ENCODE measurements at regions not wholly inside any gene's neighbourhood (a gene's known extent, or its start where the extent isn't known, plus 50 kb on each side); places are given as distances from the start of the nearest gene placed in this dataset.
A peak's percentile ranks its signal among the peaks of the same experiment; 100 is the strongest.

DNA sequence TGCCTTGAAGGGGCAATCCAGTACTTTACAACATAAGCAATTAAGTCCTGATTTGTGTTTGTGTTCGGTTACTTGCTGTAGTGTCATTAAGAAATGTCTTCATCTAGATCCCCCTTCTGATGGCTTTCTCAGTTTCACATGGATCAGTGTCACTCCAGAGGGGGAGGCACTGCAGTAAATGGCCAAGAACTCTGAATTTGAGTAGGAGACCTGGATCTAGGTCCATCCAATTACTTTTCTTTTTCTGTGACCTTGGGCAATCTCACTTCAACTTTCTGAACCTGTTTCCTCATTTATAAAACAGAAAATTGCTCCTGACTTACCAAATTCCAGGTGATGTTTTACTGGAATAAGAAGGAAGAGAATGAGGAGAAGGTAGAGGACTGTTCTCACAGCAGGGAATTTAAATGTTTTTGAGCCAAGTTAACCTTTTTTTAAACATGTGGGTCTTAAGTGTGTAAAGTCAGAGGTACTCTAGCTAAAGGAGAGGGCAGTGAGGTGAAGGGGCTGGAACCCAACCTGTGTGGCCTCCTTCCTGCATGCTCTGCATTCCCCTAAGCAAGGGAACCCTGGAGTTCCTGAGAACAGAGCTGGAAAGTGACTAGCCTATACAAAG, 285.5 kb downstream of the HACE1 start:
- DNase-seq, result no peak

DNA sequence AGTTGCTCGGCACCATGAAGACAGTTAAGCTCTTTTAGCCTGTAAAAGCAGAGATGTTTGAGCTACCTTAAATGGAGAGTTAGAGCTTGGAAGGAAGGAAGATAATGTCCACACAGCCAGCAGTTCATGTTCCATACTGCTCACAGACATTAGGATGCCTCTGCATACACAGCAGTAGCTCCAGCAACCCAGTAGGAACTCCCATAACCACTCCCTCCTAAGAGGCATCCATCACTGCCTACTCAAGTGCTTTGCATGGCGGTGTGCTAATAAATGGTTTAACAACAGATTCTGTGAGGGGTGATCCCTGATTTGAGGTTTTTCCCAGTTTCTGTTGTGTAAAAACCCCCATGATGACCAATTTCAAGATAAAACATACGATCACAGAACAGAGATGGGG, 286.4 kb downstream of the HACE1 start:
- no peak for DNase-seq

DNA sequence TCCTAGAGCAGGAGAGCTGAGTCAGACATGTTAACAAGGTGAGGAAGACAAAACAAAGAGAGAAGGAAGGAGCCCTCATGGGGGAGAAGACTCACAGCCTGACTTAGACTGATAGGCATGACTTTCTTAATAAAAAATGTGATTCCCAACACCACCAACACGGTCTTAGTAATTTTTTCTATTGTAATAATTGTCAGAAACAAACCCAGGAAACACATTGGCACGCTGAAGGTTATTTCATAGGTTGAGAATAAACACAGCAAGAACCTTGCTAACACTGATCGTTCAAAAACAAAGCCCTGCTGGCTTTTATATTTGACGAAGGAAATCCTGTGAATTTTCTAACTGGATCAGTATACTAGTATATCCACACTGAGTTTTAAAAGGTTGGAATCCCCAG, 286.8 kb downstream of the HACE1 start:
- no peak for DNase-seq

DNA sequence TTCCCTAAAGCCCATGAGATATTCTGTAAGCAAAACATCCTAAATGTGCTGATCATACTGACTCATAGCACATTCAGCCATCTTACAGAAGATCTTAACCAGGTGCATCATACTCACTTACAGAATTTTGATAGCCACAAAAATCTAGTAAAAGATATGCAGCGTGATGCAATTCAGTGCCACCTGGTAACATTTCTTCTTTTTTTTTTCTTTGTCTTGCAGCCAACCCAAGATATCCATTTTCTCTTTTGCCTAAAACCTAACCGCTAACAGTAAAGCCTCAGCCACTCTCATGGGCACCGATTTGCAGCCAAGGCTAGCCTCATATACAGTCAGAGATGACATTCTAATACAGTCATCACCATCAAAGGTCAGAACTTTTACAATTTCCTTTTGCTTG, 293.3 kb downstream of the HACE1 start:
- no peak for DNase-seq

DNA sequence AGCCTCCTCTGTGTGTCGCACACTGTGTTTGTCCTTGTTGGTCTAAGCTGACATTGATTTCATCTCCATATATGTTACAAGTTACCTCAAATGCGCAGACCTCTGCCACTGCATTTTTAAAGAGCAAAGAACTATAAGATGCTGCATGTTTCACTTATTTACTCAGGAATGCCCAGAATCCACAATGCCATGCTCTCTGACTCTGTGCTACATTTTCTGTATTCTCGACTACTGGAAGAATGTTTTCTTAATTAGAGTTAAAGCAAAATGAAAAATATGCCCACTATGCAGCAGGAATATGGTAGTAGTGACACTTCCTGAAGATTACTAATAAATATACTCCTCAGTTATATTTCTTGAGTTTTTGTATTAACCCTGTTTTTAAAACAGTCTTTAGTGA, 296.4 kb downstream of the HACE1 start:
- DNase-seq, result no peak

DNA sequence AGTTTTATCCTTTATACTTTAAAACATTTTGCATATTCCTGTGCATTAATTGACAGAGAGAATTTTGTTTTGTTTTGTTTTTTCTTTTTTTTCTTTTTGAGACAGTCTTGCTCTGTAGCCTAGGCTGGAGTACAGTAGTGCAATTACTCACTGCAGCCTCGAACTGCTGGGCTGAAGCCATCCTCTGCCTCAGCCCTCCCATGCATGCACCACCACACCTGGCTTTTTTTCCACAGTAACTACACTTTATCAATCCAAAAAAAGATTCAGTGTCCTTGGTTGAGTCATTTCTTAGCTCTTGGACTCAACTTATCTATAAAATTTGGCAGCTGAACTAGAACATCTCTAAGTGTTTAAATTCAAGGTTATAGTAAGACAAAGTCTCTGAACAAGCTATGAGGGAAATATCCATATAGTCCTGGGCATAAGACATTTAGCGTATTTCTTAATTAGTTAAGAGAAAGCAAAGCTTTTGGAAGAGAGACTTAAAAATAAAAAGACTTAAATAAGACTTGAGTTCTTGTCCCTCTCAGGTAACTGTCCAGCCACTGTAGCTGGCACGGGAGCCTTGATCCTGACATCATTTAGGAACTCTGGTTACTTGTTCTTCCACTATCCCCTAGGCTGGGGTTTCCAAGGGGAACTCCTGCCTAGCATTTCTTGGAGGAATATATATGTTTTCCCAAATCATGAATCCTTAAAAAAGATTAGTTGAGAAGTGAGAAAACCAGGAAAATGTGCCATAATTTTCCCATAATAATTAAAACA, 300.1 kb downstream of the HACE1 start:
- DNase-seq, result no peak

DNA sequence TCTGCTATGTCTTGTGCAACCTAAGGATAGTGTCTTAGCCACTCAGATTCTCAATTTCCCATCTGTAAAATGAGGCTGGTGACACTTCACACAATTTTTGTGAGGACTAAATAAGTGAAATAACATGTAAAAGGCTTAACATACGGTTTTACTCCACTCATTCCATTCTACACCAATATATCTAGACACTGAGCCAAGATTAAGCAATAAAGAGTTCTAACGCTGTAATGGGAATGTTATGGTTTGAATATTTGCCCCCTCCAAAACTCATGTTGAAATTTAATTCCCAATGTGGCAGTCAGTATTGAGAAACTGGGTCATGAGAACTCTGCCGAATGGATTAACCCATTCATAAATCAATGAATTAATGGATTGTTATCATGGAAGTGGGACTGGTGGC, 301.0 kb downstream of the HACE1 start:
- DNase-seq, result no peak

DNA sequence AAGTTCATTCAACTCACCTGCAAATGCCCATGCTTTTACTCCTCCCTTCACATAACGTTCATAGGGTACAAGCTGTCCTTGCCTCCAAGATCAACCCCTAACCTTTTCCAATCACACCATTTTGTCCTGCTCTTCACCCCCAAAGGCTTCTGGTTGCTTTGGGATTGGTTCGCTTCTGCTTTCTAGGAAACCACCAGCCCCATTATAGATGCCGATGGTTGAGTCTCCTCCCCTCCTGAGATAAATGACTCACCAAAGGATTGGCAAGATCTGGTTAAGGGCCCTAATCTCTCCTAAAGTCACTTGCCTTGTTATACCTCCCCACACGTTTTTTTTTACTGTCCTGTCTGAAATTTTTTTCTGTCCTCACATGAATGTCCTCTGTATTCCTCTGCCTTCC, 311.4 kb downstream of the HACE1 start:
- DNase-seq, result no peak

DNA sequence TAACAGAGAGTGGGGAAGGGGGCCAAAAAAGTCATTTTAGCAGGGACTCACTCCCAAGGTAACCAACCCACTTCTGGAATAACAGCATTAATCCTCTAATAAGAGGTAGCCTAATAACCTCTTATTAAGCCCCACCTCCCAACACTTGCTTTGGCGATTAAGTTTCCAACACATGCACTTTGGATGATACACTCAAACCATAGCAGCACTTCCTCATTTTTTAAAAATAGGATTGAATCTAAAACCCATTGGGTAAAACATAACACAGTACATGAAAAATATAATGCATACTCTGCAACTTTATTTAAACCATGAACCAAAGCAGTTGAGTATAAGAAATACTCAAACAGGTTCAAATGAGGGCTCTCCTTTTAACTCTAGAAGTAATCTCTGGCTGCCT, 318.3 kb downstream of the HACE1 start:
- no peak for DNase-seq

DNA sequence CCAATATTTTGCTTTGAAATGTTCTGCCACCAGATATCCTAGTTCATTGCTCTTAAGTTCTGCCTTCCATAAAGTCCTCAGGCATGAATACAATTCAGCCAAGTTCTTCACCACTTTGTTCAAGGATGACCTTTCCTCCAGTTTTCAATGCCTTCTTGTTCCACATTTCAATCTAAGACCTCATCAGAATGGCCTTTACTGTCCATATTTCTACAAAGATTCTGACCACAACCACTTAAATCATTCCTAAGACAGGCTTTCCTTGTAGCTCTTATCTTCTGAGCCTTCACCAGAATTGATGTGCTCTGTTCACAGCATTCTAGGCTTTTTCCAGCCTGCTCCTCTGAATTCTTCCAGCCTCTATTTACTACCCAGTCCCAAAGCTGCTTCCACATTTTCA, 319.0 kb downstream of the HACE1 start:
- no peak for DNase-seq

DNA sequence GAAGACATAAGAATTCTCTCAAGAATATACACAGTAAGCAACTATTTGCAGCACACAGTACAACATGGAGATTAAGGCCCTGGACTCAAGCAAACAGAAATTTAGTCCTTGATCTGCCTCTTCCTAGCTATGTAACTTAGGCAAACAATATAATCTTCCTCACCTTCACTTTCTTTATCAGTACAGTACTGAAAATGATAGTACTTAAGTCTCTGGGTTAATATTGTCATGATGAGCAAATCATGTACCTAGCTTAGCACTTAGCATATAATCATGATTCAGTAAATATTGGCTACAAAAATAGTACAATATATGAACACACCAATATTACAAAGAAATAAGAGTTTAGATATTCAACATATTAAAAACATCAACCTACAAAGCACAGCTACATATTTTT, 320.5 kb downstream of the HACE1 start:
- no peak for DNase-seq

DNA sequence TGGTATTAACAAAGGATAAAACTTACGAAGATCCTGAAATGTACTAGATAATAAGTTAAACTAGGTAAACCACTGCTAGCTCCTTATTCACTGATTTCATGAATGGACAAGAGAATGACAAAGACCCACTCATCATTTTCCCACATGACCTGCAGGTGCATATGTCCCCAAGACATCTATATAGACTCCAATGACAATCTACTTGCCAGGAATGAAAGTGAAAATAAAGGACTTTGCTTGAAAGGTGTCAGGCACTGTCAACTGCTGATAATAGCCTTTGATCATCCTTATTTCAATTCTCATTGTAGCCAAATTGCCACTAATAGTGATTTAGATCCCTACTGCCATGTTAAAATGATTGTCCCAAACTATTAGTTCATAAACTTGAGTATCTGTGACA, 321.8 kb downstream of the HACE1 start:
- no peak for DNase-seq

DNA sequence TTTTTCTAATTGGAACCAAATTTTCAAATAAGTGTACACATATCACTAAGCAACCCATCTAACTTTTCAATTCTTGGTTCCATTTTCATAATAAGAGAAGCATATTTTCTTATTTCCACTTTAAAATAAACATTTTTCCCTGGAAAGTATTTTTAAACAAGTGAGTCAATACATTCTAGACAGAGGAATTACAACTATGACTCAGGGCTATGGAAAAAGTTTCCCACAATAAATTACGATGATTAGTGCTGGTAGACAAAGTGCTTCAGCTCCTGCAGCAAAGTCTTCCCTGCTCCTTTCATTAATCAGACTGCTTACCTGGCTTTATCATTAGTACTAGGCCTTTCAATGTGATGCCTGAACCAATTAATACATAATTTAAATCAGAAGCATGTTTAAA, 322.5 kb downstream of the HACE1 start:
- no peak for DNase-seq

DNA sequence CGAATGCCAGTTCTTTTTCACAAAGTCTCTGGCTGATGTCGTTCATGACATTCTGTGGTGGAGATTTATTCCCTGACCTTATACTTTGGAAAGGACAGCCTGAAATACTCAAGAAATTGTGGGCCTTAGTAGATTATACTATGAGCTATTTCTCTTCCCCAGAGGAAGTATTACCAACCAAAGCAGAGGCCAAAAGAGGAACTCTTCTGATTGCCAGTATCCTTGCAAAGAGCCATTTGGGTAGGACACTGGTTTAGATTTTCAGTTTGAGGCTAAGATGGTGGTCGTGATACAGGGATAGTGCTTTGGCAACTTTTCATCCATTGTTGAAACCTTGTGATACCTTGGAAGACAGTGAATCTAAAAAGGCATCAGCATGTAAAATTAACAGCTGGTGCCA, 327.3 kb downstream of the HACE1 start:
- no peak for DNase-seq

DNA sequence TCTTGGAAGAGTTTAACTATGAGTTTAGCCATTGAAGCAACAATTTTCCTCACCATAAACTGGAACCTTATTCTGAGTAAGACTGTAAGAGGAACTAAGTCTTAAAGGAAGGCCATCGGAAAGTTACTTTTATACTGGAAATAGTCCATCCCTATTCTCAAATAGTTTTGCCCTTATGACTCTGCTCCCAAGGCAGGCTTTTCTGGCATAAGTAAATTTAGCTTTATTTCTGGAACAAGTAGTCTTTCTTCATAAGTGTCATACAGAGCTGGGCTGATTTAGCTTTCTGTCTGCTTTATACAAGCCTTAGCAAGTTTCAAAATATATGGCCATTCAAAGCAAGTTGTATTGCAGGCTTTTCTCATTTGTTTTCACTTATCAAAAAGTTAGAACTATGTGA, 328.1 kb downstream of the HACE1 start:
- DNase-seq, result no peak

DNA sequence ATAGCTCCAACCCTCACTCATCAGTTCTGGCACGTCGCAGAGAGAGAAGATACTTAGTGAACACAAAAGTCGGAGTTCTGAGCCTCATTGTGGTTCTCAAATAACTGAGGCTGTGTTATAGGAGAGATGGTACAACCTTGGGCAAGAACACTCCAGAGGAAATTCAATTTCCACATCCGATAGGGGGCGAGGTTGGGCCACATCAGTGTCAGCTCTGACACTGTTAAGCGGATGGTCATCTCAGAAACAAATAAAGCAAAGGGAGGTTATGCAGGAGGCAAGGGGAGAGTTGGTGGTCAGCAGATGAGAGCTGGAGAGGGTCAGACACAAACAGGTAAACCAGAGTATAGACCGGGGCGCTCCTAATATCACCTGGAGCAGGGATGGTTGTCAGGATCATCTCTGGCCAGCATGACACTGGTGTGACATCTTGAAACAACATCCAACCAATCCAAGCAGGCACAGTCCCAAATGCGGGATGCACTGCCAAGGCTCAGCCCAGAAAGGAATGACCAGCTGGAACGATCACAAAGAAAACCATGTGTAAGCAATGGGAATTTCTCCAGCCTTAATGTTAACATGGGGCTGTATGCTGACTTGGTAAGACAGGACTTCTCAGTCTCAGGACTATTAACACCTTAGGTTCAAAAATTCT, 331.8 kb downstream of the HACE1 start:
- no peak for DNase-seq

DNA sequence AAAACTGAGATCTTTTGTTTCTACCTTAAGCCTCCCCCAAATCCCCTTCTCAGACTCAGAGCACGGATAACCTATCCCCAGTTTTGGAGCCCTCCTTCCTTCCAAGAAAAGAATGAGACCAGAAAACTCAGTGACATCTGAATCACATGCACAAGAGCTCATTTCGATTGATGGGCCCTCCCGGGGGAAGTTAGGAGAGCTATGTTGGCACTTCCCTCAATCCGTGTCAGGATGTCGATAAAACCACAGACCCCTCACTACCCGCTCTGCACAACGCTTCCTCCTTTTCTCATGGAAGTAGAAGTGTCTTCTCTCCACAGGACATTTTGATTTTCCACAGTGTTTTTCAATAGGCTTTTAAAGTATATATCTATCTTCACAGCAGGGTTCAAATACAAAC, 332.4 kb downstream of the HACE1 start:
- no peak for DNase-seq

DNA sequence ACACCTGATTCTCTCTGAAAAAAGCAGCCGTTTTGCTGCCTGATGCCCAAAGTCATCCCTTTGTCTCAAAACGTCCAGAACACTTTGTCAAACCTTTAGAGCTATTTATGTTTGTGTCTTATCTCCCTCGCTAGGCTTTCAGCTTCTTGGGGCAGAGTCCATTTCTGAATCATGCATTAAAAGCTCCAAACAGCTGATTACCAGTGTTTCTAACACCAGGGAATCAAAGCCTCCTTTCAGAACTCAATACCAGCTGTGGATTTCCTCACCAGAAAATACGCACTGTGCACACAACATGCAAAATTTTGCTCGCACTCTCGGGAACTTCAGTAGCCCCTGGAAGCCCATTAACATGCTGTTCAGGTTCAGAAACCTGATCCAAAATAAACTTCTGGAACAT, 333.3 kb downstream of the HACE1 start:
- DNase-seq, result no peak

DNA sequence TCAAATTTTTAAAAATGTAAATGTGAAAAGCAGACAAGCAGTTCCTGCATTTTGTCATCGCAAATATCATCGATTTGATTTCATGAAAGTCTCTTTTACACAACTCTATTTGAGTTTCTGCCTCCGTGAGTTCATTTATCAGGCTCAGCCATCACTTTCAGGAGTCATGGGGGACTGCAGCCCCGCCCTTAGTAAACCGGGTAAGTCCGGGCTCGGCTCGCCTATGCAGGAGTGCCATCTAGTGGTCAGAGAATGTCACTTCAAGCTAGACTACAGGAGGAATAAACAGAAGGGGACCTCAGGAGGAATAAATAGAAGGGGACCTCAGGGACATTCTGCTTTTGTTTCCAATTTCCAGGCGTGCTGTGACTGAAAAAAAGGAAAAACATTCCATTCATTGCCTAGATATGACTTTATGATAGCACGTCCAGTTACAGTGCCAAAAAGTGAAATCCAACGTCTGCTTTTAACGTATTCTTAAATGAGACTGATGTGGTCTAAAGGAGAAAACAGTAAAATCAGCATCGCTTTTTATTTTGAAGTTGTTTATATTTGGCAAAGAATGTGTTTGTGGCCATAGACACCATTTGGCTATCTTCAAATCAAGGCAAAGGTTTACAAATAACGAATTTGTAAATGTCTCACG, 333.9 kb downstream of the HACE1 start:
- peak; percentile 74 for DNase-seq

DNA sequence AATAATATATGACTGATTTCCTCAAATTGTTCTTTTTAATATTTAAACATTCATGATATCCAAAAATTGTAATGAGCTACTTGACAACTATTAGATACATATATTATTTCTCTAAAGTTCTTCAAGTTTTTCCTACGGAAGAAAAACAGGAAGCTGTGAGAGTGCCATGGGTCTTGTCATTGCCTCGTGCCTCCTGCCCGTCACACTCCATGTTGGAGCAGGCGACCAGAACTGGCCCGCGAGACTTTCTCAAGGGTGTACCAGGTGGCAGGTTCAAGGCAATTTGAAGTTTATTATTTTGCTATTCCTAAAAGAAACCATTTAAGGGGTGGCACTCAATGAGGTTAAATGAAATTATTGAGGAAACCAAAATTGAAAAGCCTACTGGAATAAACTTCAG, 337.2 kb downstream of the HACE1 start:
- no peak for DNase-seq

DNA sequence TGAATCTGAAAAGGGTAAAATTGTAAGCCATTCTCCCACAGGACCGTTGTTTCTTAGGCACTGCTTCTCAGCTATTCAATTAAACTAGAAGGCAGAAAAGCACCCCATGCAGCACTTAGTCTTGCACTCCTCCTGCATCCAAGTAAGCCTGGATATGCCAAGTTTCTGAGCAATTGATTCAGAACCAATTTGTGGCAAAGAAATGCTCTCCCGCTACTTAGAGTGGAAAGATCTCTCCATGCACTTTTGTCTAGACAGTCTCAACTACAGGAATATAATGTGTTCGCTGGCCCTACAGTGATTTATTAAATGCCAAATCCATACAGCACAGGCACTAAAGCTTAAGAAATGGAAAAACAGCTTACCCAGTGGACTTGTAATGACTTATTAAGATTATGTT, 338.5 kb downstream of the HACE1 start:
- no peak for DNase-seq

DNA sequence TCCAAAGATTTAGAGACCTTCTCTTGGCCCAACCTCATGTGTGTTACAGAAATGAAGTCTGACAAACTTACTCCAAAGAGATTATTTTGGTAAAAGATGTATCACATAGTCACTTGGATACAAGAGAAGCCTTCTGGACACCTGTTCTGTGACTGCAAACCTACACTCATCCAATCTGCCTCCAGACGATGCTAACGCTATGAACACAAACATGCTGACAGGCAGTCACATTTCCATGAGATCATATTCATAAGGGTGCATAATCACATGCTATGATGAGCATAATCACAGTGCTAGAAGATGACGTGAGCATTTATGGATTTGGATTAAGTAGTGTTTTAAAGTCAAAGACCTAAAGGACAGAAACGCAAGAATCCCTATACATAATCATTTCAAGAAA, 340.2 kb downstream of the HACE1 start:
- DNase-seq, result no peak

DNA sequence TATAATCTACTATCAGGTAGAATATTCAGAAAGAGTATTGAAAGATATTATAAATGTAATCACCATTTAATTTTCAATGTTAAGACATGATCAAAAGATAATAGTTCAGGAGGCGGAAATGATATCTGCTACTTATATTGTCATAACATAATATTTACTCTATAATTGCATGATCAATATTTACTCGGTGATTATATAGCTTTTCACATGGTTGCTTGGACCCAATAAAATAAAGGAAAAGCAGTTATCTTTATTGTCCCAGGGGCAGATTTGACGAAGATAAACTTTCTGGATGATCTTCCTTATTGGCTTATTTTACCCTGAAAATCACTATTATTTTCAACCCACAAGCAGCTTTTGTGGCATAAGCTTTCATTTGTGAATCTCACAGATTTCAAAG, 350.4 kb downstream of the HACE1 start:
- DNase-seq, result no peak
